PFSK-1 (cell line): ENCODE measurements at regions not wholly inside any gene's neighbourhood (a gene's known extent, or its start where the extent isn't known, plus 50 kb on each side); places are given as distances from the start of the nearest gene placed in this dataset.

Experiments
- FOXP2 ChIP-seq: optimal IDR thresholded peaks from 2 replicates; pipeline ENCODE3; 2011; ENCODE audit warnings: borderline replicate concordance, control low read depth, inconsistent platforms; ENCODE audit not compliant: insufficient read depth; ENCODE audit errors: extremely low read length, extremely low read depth
- POLR2AphosphoS5 ChIP-seq: IDR thresholded peaks from 2 replicates; pipeline ENCODE4 v1.6.1; 2012; ENCODE audit warnings: low read depth, mild to moderate bottlenecking, control low read depth, low read length, moderate library complexity
- SIN3A ChIP-seq: IDR thresholded peaks from 2 replicates; pipeline ENCODE4 v1.6.1; 2012; ENCODE audit warnings: mild to moderate bottlenecking, low read length, moderate library complexity, borderline replicate concordance; ENCODE audit not compliant: insufficient read depth
- TF ChIP-seq, protein P1 (sequence below), 2 experiments: IDR thresholded peaks; 2 replicates each; pipeline versions ENCODE4 v1.6.1 to v1.8.0; 2011 to 2012; ENCODE audit warnings: low read depth in 2 of 2, low read length in 2 of 2, control low read depth in 1 of 2, inconsistent platforms in 1 of 2, mild to moderate bottlenecking in 1 of 2, moderate library complexity in 1 of 2; ENCODE audit not compliant: insufficient read depth in 1 of 2

DNA sequence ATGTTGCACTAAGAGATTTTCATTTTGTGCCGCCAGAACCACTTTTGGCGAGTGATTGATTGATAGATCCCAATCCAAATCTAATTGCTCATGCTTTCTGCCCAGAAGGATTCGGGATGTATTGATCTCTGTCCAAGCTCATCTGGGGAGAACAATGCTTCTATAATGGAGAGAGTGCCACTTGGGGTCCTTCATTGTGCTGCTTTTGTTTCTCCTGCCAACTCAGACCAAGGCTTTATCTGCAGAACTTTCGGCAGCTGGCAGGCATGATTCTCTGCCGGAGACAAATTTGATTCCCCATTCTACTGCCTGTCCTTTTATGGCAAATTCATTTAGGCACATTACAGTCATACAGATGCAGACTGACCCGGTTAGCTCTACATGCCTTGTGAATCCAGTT is 62.9 kb upstream of the NTM start:
- TF ChIP-seq POLR2AphosphoS5 (no peak), FOXP2 (no peak), SIN3A (no peak)
- TF ChIP-seq, protein P1, sequence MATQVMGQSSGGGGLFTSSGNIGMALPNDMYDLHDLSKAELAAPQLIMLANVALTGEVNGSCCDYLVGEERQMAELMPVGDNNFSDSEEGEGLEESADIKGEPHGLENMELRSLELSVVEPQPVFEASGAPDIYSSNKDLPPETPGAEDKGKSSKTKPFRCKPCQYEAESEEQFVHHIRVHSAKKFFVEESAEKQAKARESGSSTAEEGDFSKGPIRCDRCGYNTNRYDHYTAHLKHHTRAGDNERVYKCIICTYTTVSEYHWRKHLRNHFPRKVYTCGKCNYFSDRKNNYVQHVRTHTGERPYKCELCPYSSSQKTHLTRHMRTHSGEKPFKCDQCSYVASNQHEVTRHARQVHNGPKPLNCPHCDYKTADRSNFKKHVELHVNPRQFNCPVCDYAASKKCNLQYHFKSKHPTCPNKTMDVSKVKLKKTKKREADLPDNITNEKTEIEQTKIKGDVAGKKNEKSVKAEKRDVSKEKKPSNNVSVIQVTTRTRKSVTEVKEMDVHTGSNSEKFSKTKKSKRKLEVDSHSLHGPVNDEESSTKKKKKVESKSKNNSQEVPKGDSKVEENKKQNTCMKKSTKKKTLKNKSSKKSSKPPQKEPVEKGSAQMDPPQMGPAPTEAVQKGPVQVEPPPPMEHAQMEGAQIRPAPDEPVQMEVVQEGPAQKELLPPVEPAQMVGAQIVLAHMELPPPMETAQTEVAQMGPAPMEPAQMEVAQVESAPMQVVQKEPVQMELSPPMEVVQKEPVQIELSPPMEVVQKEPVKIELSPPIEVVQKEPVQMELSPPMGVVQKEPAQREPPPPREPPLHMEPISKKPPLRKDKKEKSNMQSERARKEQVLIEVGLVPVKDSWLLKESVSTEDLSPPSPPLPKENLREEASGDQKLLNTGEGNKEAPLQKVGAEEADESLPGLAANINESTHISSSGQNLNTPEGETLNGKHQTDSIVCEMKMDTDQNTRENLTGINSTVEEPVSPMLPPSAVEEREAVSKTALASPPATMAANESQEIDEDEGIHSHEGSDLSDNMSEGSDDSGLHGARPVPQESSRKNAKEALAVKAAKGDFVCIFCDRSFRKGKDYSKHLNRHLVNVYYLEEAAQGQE (IDR thresholded peaks at IDR 0.05; ENCODE audit: insufficient read depth in 1 of 2, low read depth in 2 of 2, low read length in 2 of 2): no peak
